GM13977 (cell line): ENCODE measurements at regions not wholly inside any gene's neighbourhood (a gene's known extent, or its start where the extent isn't known, plus 50 kb on each side); places are given as distances from the start of the nearest gene placed in this dataset.

ENCODE experiments used
- DNase-seq: peaks from one replicate; pipeline ENCODE4 v3.0.0; 2012; ENCODE audit warnings: low spot score
- in situ Hi-C: fragments of 300-500 bp; cut with MboI; formaldehyde crosslinking; loops from one replicate; pipeline ENCODE4 v1.12.0; 2022; ENCODE audit warnings: low sequenced_read_pairs, low pct_unique_long_range_greater_than_20kb, mixed read lengths, inconsistent platforms; ENCODE audit not compliant: unreplicated experiment
- TF ChIP-seq, protein P1 (sequence below): IDR thresholded peaks from 2 replicates; pipeline ENCODE4 v1.5.1; 2012; ENCODE audit warnings: mild to moderate bottlenecking, control low read depth; ENCODE audit not compliant: insufficient read depth; ENCODE audit errors: extremely low read depth, missing control alignments

- in situ Hi-C loops, result no loop called here
- DNase-seq, result no peak
- TF ChIP-seq, protein P1, sequence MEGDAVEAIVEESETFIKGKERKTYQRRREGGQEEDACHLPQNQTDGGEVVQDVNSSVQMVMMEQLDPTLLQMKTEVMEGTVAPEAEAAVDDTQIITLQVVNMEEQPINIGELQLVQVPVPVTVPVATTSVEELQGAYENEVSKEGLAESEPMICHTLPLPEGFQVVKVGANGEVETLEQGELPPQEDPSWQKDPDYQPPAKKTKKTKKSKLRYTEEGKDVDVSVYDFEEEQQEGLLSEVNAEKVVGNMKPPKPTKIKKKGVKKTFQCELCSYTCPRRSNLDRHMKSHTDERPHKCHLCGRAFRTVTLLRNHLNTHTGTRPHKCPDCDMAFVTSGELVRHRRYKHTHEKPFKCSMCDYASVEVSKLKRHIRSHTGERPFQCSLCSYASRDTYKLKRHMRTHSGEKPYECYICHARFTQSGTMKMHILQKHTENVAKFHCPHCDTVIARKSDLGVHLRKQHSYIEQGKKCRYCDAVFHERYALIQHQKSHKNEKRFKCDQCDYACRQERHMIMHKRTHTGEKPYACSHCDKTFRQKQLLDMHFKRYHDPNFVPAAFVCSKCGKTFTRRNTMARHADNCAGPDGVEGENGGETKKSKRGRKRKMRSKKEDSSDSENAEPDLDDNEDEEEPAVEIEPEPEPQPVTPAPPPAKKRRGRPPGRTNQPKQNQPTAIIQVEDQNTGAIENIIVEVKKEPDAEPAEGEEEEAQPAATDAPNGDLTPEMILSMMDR, result no peak
Measured at GRCh38 chr9:99632349-99633038, 189.2 kb upstream of the NR4A3 start.

GRCh38 chr9:99633265-99633664, 188.4 kb upstream of the NR4A3 start:
- TF ChIP-seq, protein P1, result no peak
- in situ Hi-C loops, result no loop called here
- no peak for DNase-seq

DNA sequence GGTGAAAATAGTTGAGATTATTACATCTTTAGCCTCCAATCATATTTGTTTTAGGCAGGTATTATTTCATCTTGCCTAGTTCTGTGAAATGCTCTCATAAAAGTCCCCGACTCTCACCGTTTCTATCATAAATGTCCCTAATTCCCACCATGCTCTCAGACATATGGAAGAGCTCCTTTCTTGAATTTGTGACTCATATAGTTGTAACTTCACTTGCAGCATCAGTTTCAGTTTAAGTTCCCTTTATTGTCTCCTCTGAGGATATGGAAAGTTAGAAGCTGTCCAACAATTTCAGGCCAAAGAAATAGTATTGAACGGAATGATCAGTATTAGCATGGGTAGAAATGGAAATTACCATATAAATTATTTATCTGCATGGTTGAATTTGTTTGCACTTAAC, 187.5 kb upstream of the NR4A3 start:
- TF ChIP-seq, protein P1, result no peak
- in situ Hi-C loops, result no loop called here
- no peak for DNase-seq

- DNase-seq, result no peak
- TF ChIP-seq, protein P1, result no peak
- in situ Hi-C loops, result no loop called here
Measured at GRCh38 chr9:99635032-99635431, 186.7 kb upstream of the NR4A3 start.

GRCh38 chr9:99637641-99638040, 184.0 kb upstream of the NR4A3 start:
- DNase-seq, result no peak
- TF ChIP-seq, protein P1, result no peak
- in situ Hi-C loops, result no loop called here

DNA sequence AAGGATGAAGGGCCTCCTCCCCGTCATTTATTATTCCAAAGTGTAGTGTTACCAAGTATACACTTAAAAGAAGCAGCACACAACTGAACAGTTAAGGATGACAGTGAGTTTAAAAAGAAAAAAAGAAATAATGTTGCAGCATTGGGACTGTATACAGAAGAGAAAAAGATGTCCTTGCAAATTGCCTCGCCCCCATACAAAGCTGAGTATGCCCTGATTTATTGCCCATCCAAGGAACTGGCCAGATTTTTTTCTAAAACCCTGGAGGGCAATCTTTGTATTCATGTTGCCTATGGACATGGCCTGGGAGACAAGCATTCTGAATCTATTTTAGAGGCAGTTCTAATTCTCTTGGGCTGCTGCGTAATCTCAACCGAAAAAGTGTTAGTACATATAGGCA, 182.7 kb upstream of the NR4A3 start:
- in situ Hi-C loops, result no loop called here
- DNase-seq, result no peak
- TF ChIP-seq, protein P1, result no peak
